ENCODE measurements at regions not wholly inside any gene's neighbourhood (a gene's known extent, or its start where the extent isn't known, plus 50 kb on each side); places are given as distances from the start of the nearest gene placed in this dataset.
"Not testable (repeated sequence)": the region's sequence is repeated elsewhere in the genome, so short reads cannot be mapped to it uniquely, and the experiment has no call there.

- no peak overlapping the region for H3K4me3 ChIP-seq
- TF ChIP-seq CTCF (IDR thresholded peaks at IDR 0.05) = no peak
- WGBS, 2 donors = 65 to 81% methylated on average over 2 of the region's 2 CpGs
- no peaks in the 10 kb centered on the region for H3K36me3 ChIP-seq
- no peaks in the 10 kb centered on the region for H3K4me1 ChIP-seq
- peaks cover 0 to 30% (median 6%) of the 10 kb centered on the region in 11 donors for H3K9me3 ChIP-seq
- ATAC-seq = no peak
- no peaks in the 10 kb centered on the region for H3K27me3 ChIP-seq
- no peak overlapping the region for H3K27ac ChIP-seq
- intact Hi-C loops (cut with DNase I) = no loop called here
- no peak for DNase-seq
Measured at GRCh38 chr3:189375532-189375931, 203.8 kb downstream of the TPRG1 start.

DNA sequence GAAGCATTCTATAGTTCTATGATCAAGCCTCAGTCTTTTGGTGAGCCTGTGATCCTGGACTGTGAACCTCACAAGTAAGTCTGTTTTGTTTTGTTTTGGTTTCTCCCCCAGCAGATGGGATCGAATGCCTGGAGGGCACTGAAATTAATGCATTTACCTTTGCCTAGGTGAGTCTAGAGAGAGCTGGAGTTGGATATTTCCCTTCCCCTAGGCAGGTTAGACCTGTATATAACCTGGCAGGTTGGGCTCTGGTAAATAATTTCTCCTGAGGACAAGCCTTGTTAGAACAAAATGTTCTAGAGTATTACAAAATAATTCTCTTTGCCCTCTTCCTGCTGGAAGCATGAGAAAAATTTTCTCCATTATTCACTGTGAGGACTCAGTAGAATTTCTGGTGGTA, 211.9 kb downstream of the TPRG1 start:
- 88 to 93% methylated on average over 1 of the region's 1 CpG for WGBS, 2 donors

GRCh38 chr3:189385880-189386279, 214.1 kb downstream of the TPRG1 start:
- H3K27ac ChIP-seq; DNase-seq; H3K36me3 ChIP-seq; H3K4me3 ChIP-seq; H3K9me3 ChIP-seq; ATAC-seq; intact Hi-C loops (cut with DNase I); H3K4me1 ChIP-seq; H3K27me3 ChIP-seq: not testable (repeated sequence)
- 52 to 68% methylated on average over 1 of the region's 1 CpG for WGBS, 2 donors

More for the DNA sequence above, 211.9 kb downstream of the TPRG1 start:
- no peaks in the 10 kb centered on the region for H3K36me3 ChIP-seq
- H3K27me3 ChIP-seq = no peaks in the 10 kb centered on the region
- intact Hi-C loops (cut with DNase I) = no loop called here
- H3K4me3 ChIP-seq = no peak overlapping the region
- no peaks in the 10 kb centered on the region for H3K4me1 ChIP-seq
- no peak overlapping the region for H3K27ac ChIP-seq
- H3K9me3 ChIP-seq = peaks cover 0 to 14% (median 0%) of the 10 kb centered on the region in 11 donors
- DNase-seq (no peak), ATAC-seq (no peak)
- TF ChIP-seq CTCF (IDR thresholded peaks at IDR 0.05) = no peak

GRCh38 chr3:189386739-189387138, 215.0 kb downstream of the TPRG1 start:
- no peaks in the 10 kb centered on the region for H3K36me3 ChIP-seq
- DNase-seq (no peak), ATAC-seq (no peak)
- H3K27ac ChIP-seq = no peak overlapping the region
- intact Hi-C loops (cut with DNase I) = no loop called here
- H3K4me1 ChIP-seq = peaks cover 0 to 2% (median 0%) of the 10 kb centered on the region in 9 donors
- H3K27me3 ChIP-seq = no peaks in the 10 kb centered on the region
- H3K4me3 ChIP-seq = no peak overlapping the region
- TF ChIP-seq CTCF (IDR thresholded peaks at IDR 0.05) = no peak
- 93 to 96% methylated on average over 3 of the region's 3 CpGs for WGBS, 2 donors
- peaks cover 0 to 8% (median 0%) of the 10 kb centered on the region in 11 donors for H3K9me3 ChIP-seq

DNA sequence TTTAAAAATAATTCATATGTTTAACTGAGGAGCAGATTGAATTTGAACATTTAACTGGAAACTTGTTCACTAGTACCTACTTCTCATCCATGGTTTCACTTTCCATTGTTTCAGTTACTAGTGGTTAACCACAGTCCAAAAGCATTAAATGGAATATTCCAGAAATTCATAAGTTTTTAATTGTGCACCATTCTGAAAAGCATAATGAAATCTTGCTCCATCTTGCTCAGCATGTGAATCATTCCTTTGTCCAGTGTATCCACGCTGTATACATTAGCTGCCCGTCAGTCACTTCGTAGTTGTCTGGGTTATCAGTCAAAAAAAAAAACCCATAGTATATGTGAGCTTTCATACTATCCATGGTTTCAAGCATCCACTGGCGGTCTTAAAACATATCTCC, 217.6 kb downstream of the TPRG1 start:
- H3K4me1 ChIP-seq = peaks cover 0 to 12% (median 0%) of the 10 kb centered on the region in 9 donors
- 72 to 84% methylated on average over 4 of the region's 4 CpGs for WGBS, 2 donors
- no peaks in the 10 kb centered on the region for H3K27me3 ChIP-seq
- ATAC-seq (no peak), DNase-seq (no peak)
- intact Hi-C loops (cut with DNase I) = no loop called here
- no peaks in the 10 kb centered on the region for H3K9me3 ChIP-seq
- H3K4me3 ChIP-seq = no peak overlapping the region
- TF ChIP-seq CTCF (IDR thresholded peaks at IDR 0.05) = no peak
- no peak overlapping the region for H3K27ac ChIP-seq
- no peaks in the 10 kb centered on the region for H3K36me3 ChIP-seq
